Esophagus squamous epithelium (tissue), 5 donors: ENCODE measurements at regions not wholly inside any gene's neighbourhood (a gene's known extent, or its start where the extent isn't known, plus 50 kb on each side); places are given as distances from the start of the nearest gene placed in this dataset.

ENCODE experiments used
- DNase-seq: peaks from one replicate; lab custom pipeline; 2025; lab: John Stamatoyannopoulos, UW
- H3K27ac ChIP-seq, 4 donors: fragments of 200-600 bp; sonication (generic); one replicate each; pipeline ENCODE4 v1.5.1; 2016 to 2019; ENCODE audit warnings: mild to moderate bottlenecking in 1 of 4
- H3K27me3 ChIP-seq, 4 donors: fragments of 200-600 bp; sonication (generic); 1 replicate in 3 of 4; 2 replicates in 1 of 4; pipeline versions ENCODE4 v1.5.1 to v1.6.0; 2017 to 2021; ENCODE audit warnings: antibody characterized with exemption in 1 of 4
- H3K36me3 ChIP-seq, 3 donors: fragments of 200-600 bp; sonication (generic); one replicate each; pipeline ENCODE4 v1.5.1; 2016 to 2019
- H3K4me1 ChIP-seq, 3 donors: fragments of 200-600 bp; sonication (generic); one replicate each; pipeline ENCODE4 v1.5.1; 2017 to 2019
- H3K4me3 ChIP-seq, 4 donors: fragments of 200-600 bp; sonication (generic); 1 replicate in 3 of 4; 2 replicates in 1 of 4; pipeline ENCODE4 v1.5.1; 2016 to 2019; ENCODE audit warnings: mild to moderate bottlenecking in 2 of 4, moderate library complexity in 1 of 4
- H3K9me3 ChIP-seq, 3 donors: fragments of 200-600 bp; sonication (generic); one replicate each; pipeline ENCODE4 v1.5.1; 2016 to 2019
- POLR2A ChIP-seq, 4 donors: fragments of 450-650 bp; IDR thresholded peaks; one replicate each; pipeline ENCODE4 v1.6.1; 2017; ENCODE audit warnings: antibody characterized with exemption in 4 of 4, mild to moderate bottlenecking in 4 of 4, moderate library complexity in 3 of 4
- WGBS, 2 donors: methylation state at CpG; one replicate each; pipeline ENCODE4 v1.1.5; 2018; 5-methylcytosine and 5-hydroxymethylcytosine counted together
- intact Hi-C: fragments of 100-400 bp; cut with DNase I; formaldehyde crosslinking; loops from one replicate; pipeline ENCODE4 v1.15.0; 2022
- TF ChIP-seq, protein P1 (sequence below), 6 experiments: fragments of 450-650 bp in 4 of 6; fragments of 200-600 bp in 2 of 6; sonication (generic) in 2 of 6; IDR thresholded peaks; one replicate each; pipeline ENCODE4 v1.5.1; 2016 to 2019; ENCODE audit warnings: antibody characterized with exemption in 6 of 6, mild to moderate bottlenecking in 4 of 6, moderate library complexity in 4 of 6
- donor health status: DM: yes; HTN: yes; CAD: no.

- intact Hi-C loops = no loop called here
- DNase-seq = no peak
- 92 to 93% methylated on average over 5 of the region's 5 CpGs for WGBS, 2 donors
Observed at GRCh38 chr6:143583542-143584327, 72.2 kb upstream of the FUCA2 start.

GRCh38 chr6:143581835-143582480 is 70.4 kb upstream of the FUCA2 start:
- intact Hi-C loops = no loop called here
- TF ChIP-seq POLR2A (IDR thresholded peaks at IDR 0.05) = no peak
- TF ChIP-seq, protein P1, sequence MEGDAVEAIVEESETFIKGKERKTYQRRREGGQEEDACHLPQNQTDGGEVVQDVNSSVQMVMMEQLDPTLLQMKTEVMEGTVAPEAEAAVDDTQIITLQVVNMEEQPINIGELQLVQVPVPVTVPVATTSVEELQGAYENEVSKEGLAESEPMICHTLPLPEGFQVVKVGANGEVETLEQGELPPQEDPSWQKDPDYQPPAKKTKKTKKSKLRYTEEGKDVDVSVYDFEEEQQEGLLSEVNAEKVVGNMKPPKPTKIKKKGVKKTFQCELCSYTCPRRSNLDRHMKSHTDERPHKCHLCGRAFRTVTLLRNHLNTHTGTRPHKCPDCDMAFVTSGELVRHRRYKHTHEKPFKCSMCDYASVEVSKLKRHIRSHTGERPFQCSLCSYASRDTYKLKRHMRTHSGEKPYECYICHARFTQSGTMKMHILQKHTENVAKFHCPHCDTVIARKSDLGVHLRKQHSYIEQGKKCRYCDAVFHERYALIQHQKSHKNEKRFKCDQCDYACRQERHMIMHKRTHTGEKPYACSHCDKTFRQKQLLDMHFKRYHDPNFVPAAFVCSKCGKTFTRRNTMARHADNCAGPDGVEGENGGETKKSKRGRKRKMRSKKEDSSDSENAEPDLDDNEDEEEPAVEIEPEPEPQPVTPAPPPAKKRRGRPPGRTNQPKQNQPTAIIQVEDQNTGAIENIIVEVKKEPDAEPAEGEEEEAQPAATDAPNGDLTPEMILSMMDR (IDR thresholded peaks at IDR 0.05) = no peak
- WGBS, 2 donors = 31 to 36% methylated on average over 3 of the region's 3 CpGs
- Histone ChIP-seq H3K4me1 (peaks cover 0 to 18% (median 7%) of the 10 kb centered on the region in 3 donors), H3K27me3 (no peaks in the 10 kb centered on the region), H3K27ac (no peak overlapping the region), H3K36me3 (no peaks in the 10 kb centered on the region), H3K9me3 (no peaks in the 10 kb centered on the region), H3K4me3 (no peak overlapping the region)
- no peak for DNase-seq

More at GRCh38 chr6:143583542-143584327, 72.2 kb upstream of the FUCA2 start:
- Histone ChIP-seq H3K4me1 (peaks cover 0 to 18% (median 7%) of the 10 kb centered on the region in 3 donors), H3K27ac (no peak overlapping the region), H3K36me3 (no peaks in the 10 kb centered on the region), H3K4me3 (no peak overlapping the region), H3K27me3 (no peaks in the 10 kb centered on the region), H3K9me3 (no peaks in the 10 kb centered on the region)
- TF ChIP-seq, protein P1 (IDR thresholded peaks at IDR 0.05) = no peak
- no peak for TF ChIP-seq POLR2A (IDR thresholded peaks at IDR 0.05)

DNA sequence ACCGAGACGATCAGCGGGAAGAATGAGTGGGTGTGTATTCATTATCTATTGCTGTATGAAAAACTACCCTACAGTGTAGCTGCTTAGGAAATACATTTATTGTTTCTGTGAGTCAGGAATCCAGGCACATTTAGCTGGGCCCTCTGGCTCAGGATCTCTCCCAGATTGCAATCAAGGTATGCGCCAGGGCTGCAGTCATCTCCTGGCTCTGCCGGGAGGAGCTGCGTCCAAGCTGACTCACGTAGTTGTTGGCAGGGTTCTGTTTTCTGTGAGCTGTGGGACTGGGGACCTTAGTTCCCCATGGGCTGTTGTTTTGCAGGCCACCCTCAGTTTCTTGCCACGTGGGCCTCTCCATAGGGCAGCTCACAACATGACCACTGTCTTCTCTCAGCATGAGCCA is 68.2 kb upstream of the FUCA2 start:
- Histone ChIP-seq H3K4me3 (no peak overlapping the region), H3K27ac (peak overlapping the region in 1 of 4 donors; percentile 55), H3K4me1 (peaks cover 0 to 18% (median 7%) of the 10 kb centered on the region in 3 donors), H3K9me3 (no peaks in the 10 kb centered on the region), H3K36me3 (no peaks in the 10 kb centered on the region), H3K27me3 (no peaks in the 10 kb centered on the region)
- intact Hi-C loops = no loop called here
- DNase-seq = no peak
- no peak for TF ChIP-seq POLR2A (IDR thresholded peaks at IDR 0.05)
- TF ChIP-seq, protein P1 (IDR thresholded peaks at IDR 0.05) = no peak
- WGBS, 2 donors = 34 to 38% methylated on average over 3 to 8 of the region's 8 CpGs

GRCh38 chr6:143578054-143578453 is 66.5 kb upstream of the FUCA2 start:
- TF ChIP-seq POLR2A (IDR thresholded peaks at IDR 0.05) = no peak
- Histone ChIP-seq H3K4me1 (peaks cover 0 to 18% (median 7%) of the 10 kb centered on the region in 3 donors), H3K27ac (no peak overlapping the region), H3K27me3 (no peaks in the 10 kb centered on the region), H3K4me3 (no peak overlapping the region), H3K9me3 (no peaks in the 10 kb centered on the region), H3K36me3 (no peaks in the 10 kb centered on the region)
- intact Hi-C loops = no loop called here
- DNase-seq = no peak
- 50 to 70% methylated on average over 1 to 2 of the region's 2 CpGs for WGBS, 2 donors

- Histone ChIP-seq H3K27ac (no peak overlapping the region), H3K9me3 (no peaks in the 10 kb centered on the region), H3K36me3 (no peaks in the 10 kb centered on the region), H3K4me3 (no peak overlapping the region), H3K4me1 (peaks cover 0 to 10% (median 7%) of the 10 kb centered on the region in 3 donors), H3K27me3 (no peaks in the 10 kb centered on the region)
- TF ChIP-seq, protein P1 (IDR thresholded peaks at IDR 0.05) = no peak
- TF ChIP-seq POLR2A (IDR thresholded peaks at IDR 0.05) = no peak
- WGBS, 2 donors = 63 to 77% methylated on average over 6 of the region's 6 CpGs
- no peak for DNase-seq
- intact Hi-C loops = no loop called here
Observed at GRCh38 chr6:143575901-143576426, 64.4 kb upstream of the FUCA2 start.
